Lower leg skin (tissue), 3 donors: ENCODE measurements at regions not wholly inside any gene's neighbourhood (a gene's known extent, or its start where the extent isn't known, plus 50 kb on each side); places are given as distances from the start of the nearest gene placed in this dataset.

ENCODE experiments used
- CTCF ChIP-seq, 3 donors: fragments of 450-650 bp; IDR thresholded peaks; one replicate each; pipeline ENCODE4 v1.5.1; 2016; ENCODE audit warnings: antibody characterized with exemption in 3 of 3, mild to moderate bottlenecking in 3 of 3, moderate library complexity in 2 of 3
- POLR2A ChIP-seq, 2 donors: fragments of 450-650 bp; IDR thresholded peaks; one replicate each; pipeline ENCODE4 v1.6.1; 2016 to 2017; ENCODE audit warnings: antibody characterized with exemption in 2 of 2, mild to moderate bottlenecking in 1 of 2, moderate library complexity in 1 of 2

- TF ChIP-seq CTCF (IDR thresholded peaks at IDR 0.05) (no peak), POLR2A (IDR thresholded peaks at IDR 0.05) (no peak)
Measured at GRCh38 chr1:166740668-166741276, 98.5 kb upstream of the POGK start.
